KMS-11 (cell line): ENCODE measurements at regions not wholly inside any gene's neighbourhood (a gene's known extent, or its start where the extent isn't known, plus 50 kb on each side); places are given as distances from the start of the nearest gene placed in this dataset.

Experiments used
- H2AFZ ChIP-seq: fragments of 200-600 bp; sonication (generic); 2 replicates; pipeline ENCODE4 v1.6.1; 2016; ENCODE audit warnings: antibody characterized with exemption, mixed run types, low read depth
- H3K27ac ChIP-seq: fragments of 200-600 bp; sonication (generic); 2 replicates; pipeline ENCODE4 v1.6.1; 2016; ENCODE audit warnings: mild to moderate bottlenecking, mixed run types
- H3K27me3 ChIP-seq: fragments of 200-600 bp; sonication (generic); 2 replicates; pipeline ENCODE4 v1.6.1; 2017; ENCODE audit warnings: mild to moderate bottlenecking, low read depth, mixed run types, moderate library complexity; ENCODE audit not compliant: insufficient read depth
- H3K36me3 ChIP-seq: fragments of 200-600 bp; sonication (generic); 2 replicates; pipeline ENCODE4 v1.6.1; 2017; ENCODE audit warnings: mild to moderate bottlenecking, mixed run types; ENCODE audit not compliant: insufficient read depth
- H3K4me1 ChIP-seq: fragments of 200-600 bp; sonication (generic); 2 replicates; pipeline ENCODE4 v1.6.1; 2016; ENCODE audit warnings: mild to moderate bottlenecking, low read depth, mixed run types; ENCODE audit not compliant: poor library complexity, severe bottlenecking
- H3K4me2 ChIP-seq: fragments of 200-600 bp; sonication (generic); 2 replicates; pipeline ENCODE4 v1.7.0; 2016; ENCODE audit warnings: mild to moderate bottlenecking, mixed run types
- H3K4me3 ChIP-seq: fragments of 200-600 bp; sonication (generic); IDR thresholded peaks from 2 replicates; pipeline ENCODE4 v1.6.1; 2017; ENCODE audit warnings: low read depth, low read length, mixed read lengths; ENCODE audit not compliant: insufficient read depth
- H3K79me2 ChIP-seq: fragments of 200-600 bp; sonication (generic); 2 replicates; pipeline ENCODE4 v1.6.1; 2016; ENCODE audit warnings: low read depth, mixed run types; ENCODE audit not compliant: insufficient read depth
- H3K9ac ChIP-seq: fragments of 200-600 bp; sonication (generic); 2 replicates; pipeline ENCODE4 v1.6.1; 2016; ENCODE audit warnings: mild to moderate bottlenecking, mixed run types
- H4K20me1 ChIP-seq: fragments of 200-600 bp; sonication (generic); 2 replicates; pipeline ENCODE4 v1.6.1; 2016; ENCODE audit warnings: mild to moderate bottlenecking, mixed run types; ENCODE audit not compliant: insufficient read depth
- TF ChIP-seq, protein P1 (sequence below): fragments of 200-600 bp; sonication (generic); conservative IDR thresholded peaks from 2 replicates; pipeline ENCODE4 v1.6.1; 2017; ENCODE audit warnings: low read depth, mild to moderate bottlenecking, antibody characterized with exemption, low read length, moderate library complexity, mixed read lengths

DNA sequence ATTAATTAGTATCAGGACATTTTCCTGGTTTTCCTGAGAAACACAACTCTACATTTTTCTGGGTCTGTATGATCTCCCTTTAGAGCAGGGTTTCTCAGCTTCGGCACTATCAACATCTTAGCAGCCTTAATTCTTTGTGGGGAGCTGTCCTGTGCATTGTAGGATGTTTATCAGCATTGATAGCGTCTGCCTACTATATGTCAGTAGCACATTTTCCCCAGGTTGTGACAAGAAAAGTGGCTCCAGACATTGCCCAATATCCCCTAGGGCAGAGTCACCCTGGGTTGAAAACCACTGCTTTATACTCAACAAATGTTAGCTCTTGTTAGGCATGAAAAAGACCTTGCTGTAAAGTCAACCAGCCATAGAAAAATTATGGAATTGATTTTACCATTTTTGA lies 195.1 kb upstream of the FMN2 start:
- Histone ChIP-seq H3K79me2 (no peaks in the 10 kb centered on the region), H3K4me3 (no peak overlapping the region), H3K4me2 (no peak overlapping the region), H3K36me3 (no peaks in the 10 kb centered on the region), H2AFZ (no peak overlapping the region), H3K4me1 (peaks cover 12% of the 10 kb centered on the region), H3K9ac (no peak overlapping the region), H4K20me1 (no peaks in the 10 kb centered on the region), H3K27ac (no peak overlapping the region), H3K27me3 (no peaks in the 10 kb centered on the region)
- TF ChIP-seq, protein P1, sequence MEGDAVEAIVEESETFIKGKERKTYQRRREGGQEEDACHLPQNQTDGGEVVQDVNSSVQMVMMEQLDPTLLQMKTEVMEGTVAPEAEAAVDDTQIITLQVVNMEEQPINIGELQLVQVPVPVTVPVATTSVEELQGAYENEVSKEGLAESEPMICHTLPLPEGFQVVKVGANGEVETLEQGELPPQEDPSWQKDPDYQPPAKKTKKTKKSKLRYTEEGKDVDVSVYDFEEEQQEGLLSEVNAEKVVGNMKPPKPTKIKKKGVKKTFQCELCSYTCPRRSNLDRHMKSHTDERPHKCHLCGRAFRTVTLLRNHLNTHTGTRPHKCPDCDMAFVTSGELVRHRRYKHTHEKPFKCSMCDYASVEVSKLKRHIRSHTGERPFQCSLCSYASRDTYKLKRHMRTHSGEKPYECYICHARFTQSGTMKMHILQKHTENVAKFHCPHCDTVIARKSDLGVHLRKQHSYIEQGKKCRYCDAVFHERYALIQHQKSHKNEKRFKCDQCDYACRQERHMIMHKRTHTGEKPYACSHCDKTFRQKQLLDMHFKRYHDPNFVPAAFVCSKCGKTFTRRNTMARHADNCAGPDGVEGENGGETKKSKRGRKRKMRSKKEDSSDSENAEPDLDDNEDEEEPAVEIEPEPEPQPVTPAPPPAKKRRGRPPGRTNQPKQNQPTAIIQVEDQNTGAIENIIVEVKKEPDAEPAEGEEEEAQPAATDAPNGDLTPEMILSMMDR: no peak

DNA sequence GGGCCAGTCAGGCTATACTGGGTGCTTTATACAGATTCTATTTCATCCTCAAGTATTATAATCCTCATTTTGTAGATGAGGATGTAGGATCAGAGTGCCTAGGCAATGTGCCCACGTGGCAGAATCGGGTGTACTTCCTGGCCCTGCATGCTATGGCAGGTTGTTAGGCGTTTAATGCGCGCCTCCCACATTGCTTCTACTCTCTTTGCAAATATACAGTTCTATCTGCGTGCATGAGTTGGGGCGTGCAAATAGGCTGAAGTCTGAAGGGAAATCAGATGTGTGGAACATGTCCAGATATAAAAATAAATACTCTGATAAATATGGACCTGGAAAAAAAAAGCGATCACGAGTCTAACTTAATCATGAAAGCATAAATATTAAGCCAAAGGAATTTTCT lies 194.7 kb upstream of the FMN2 start:
- no peak overlapping the region for H3K27ac ChIP-seq
- H3K9ac ChIP-seq: no peak overlapping the region
- no peak overlapping the region for H3K4me3 ChIP-seq
- H3K36me3 ChIP-seq: no peaks in the 10 kb centered on the region
- H4K20me1 ChIP-seq: no peaks in the 10 kb centered on the region
- no peaks in the 10 kb centered on the region for H3K79me2 ChIP-seq
- no peak overlapping the region for H3K4me2 ChIP-seq
- TF ChIP-seq, protein P1: no peak
- no peaks in the 10 kb centered on the region for H3K27me3 ChIP-seq
- H2AFZ ChIP-seq: no peak overlapping the region
- H3K4me1 ChIP-seq: peaks cover 12% of the 10 kb centered on the region

DNA sequence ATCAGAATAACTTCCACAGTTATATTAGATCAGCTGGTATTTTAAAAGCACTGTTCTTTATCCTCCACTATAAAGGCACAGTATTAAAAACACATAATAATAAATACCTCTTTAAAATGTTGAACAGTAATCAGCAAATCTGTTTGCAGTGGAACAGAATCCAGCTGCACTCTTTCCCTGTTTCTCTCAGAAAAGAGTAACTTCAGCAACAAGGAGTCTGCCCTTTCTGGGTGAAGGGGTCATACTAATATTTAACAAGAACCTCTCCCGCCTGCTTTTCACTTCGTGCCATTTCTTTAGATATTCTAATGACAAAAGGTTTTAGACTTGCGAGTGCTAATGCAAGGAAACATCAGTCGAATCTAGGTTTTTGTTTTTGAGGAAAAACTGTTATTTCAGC lies 194.2 kb upstream of the FMN2 start:
- Histone ChIP-seq H3K4me3 (no peak overlapping the region), H3K36me3 (no peaks in the 10 kb centered on the region), H3K27me3 (no peaks in the 10 kb centered on the region), H3K79me2 (no peaks in the 10 kb centered on the region), H4K20me1 (no peaks in the 10 kb centered on the region), H2AFZ (peak overlapping the region; percentile 50), H3K4me2 (peak overlapping the region; percentile 27), H3K9ac (no peak overlapping the region; the same call in 1 of the 2 replicates), H3K4me1 (peaks cover 12% of the 10 kb centered on the region), H3K27ac (no peak overlapping the region)
- TF ChIP-seq, protein P1: no peak

DNA sequence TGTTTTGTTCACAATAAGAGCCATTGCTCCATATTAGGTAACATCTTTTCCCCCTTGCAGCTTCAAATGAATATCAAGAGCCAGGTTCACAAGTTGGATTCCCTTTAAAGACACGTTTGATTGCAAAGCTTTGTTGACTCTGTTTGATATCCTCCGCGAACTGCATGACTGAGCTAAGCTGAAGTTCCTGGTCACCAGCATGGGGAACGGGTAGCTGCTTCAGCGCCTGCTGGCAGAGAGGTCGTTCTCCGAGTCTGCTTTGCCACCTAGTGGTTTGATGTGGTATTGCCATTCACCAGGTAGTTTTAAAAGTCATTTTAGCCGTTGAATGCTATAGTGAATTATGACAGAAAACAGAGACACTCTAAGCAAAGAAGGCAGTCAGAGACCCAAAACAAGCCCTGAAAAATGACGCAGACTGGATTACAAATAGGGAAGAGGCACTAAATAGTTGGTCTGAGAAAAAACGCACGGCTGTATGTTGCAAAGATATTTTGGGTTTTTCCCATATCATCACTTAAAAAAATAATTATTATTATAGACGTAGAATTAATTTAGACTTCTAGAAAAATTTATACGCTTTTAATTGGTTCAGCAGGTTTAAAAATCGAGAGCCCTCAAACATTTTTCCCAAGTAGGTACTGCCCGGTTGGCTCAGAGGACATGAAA lies 193.5 kb upstream of the FMN2 start:
- TF ChIP-seq, protein P1: peak; percentile 98
- H3K36me3 ChIP-seq: no peaks in the 10 kb centered on the region
- H4K20me1 ChIP-seq: no peaks in the 10 kb centered on the region
- no peak overlapping the region for H3K27ac ChIP-seq
- no peaks in the 10 kb centered on the region for H3K79me2 ChIP-seq
- H3K4me3 ChIP-seq: no peak overlapping the region
- no peaks in the 10 kb centered on the region for H3K27me3 ChIP-seq
- peak overlapping the region; percentile 27 for H3K4me2 ChIP-seq
- H2AFZ ChIP-seq: peak overlapping the region; percentile 50
- no peak overlapping the region; the same call in 1 of the 2 replicates for H3K9ac ChIP-seq
- H3K4me1 ChIP-seq: peaks cover 12% of the 10 kb centered on the region
